Gastrocnemius medialis (tissue), 4 donors: ENCODE measurements at regions not wholly inside any gene's neighbourhood (a gene's known extent, or its start where the extent isn't known, plus 50 kb on each side); places are given as distances from the start of the nearest gene placed in this dataset.

ENCODE experiments used
- ATAC-seq, 2 donors: fragments of 150-250 bp; one replicate each; pipeline ENCODE4 v1.9.1; 2016
- DNase-seq, 2 donors: peaks; one replicate each; pipeline ENCODE4 v3.0.0-alpha.2; 2019
- H3K27ac ChIP-seq, 4 donors: fragments of 200-600 bp; sonication (generic); 1 replicate in 1 of 4; 2 replicates in 3 of 4; pipeline ENCODE4 v1.5.1; 2016 to 2018; ENCODE audit warnings: mild to moderate bottlenecking in 2 of 4, moderate library complexity in 1 of 4
- H3K27me3 ChIP-seq, 3 donors: fragments of 200-600 bp; sonication (generic) in 2 of 3; 1 replicate in 1 of 3; 2 replicates in 2 of 3; pipeline versions ENCODE4 v1.5.1 to v1.6.0; 2016 to 2019; ENCODE audit warnings: mild to moderate bottlenecking in 1 of 3, moderate library complexity in 1 of 3
- H3K36me3 ChIP-seq, 2 donors: fragments of 200-600 bp; sonication (generic) in 1 of 2; one replicate each; pipeline ENCODE4 v1.5.1; 2017 to 2018
- H3K4me1 ChIP-seq, 2 donors: fragments of 200-600 bp; sonication (generic) in 1 of 2; one replicate each; pipeline ENCODE4 v1.5.1; 2016 to 2017; ENCODE audit warnings: mild to moderate bottlenecking in 2 of 2
- H3K4me3 ChIP-seq, 4 donors: fragments of 200-600 bp; sonication (generic) in 3 of 4; 1 replicate in 1 of 4; 2 replicates in 3 of 4; pipeline ENCODE4 v1.5.1; 2016 to 2019; ENCODE audit warnings: mild to moderate bottlenecking in 2 of 4
- H3K9me3 ChIP-seq, 3 donors: fragments of 200-600 bp; sonication (generic) in 2 of 3; 1 replicate in 1 of 3; 2 replicates in 2 of 3; pipeline ENCODE4 v1.5.1; 2016 to 2019
- POLR2A ChIP-seq, 2 donors: fragments of 450-650 bp; IDR thresholded peaks; one replicate each; pipeline ENCODE4 v1.6.1; 2017; ENCODE audit warnings: antibody characterized with exemption in 2 of 2, mild to moderate bottlenecking in 2 of 2, moderate library complexity in 2 of 2
- in situ Hi-C, 4 donors: fragments of 200-750 bp; cut with MboI; loops; one replicate each; pipeline versions ENCODE4 v1.15.0 to v1.8.0; 2017; ENCODE audit warnings: low sequenced_read_pairs in 4 of 4
- intact Hi-C: fragments of 100-400 bp; cut with DNase I; formaldehyde crosslinking; loops from one replicate; pipeline ENCODE4 v1.15.1; 2023; ENCODE audit warnings: low total_unique reads
- TF ChIP-seq, protein P1 (sequence below), 5 experiments: fragments of 450-650 bp in 3 of 5; fragments of 200-600 bp in 2 of 5; sonication (generic) in 2 of 5; IDR thresholded peaks in 4 of 5; conservative IDR thresholded peaks in 1 of 5; 1 replicate in 4 of 5; 2 replicates in 1 of 5; pipeline ENCODE4 v1.5.1; 2016 to 2019; ENCODE audit warnings: antibody characterized with exemption in 5 of 5, mild to moderate bottlenecking in 3 of 5, moderate library complexity in 3 of 5

GRCh38 chr6:151681433-151682059 lies 125.9 kb upstream of the ESR1 start:
- H3K4me1 ChIP-seq, result peaks cover 0 to 8% of the 10 kb centered on the region in 2 donors
- DNase-seq (no peak), ATAC-seq (peak; percentile 42 to 45)
- H3K9me3 ChIP-seq, result no peaks in the 10 kb centered on the region
- no peaks in the 10 kb centered on the region for H3K36me3 ChIP-seq
- peak overlapping the region; percentile 24 to 58 (median 42) for H3K4me3 ChIP-seq
- in situ Hi-C loops (loop anchor here in 1 of 4 donors (10.0 to 25.0 kb wide), 2 partner anchors 443 to 581 kb away; no protein-coding TSS in a partner anchor), intact Hi-C loops (loop anchor here (5.0 kb wide), 1 partner anchor 446 kb away; no protein-coding TSS in a partner anchor)
- TF ChIP-seq, protein P1, sequence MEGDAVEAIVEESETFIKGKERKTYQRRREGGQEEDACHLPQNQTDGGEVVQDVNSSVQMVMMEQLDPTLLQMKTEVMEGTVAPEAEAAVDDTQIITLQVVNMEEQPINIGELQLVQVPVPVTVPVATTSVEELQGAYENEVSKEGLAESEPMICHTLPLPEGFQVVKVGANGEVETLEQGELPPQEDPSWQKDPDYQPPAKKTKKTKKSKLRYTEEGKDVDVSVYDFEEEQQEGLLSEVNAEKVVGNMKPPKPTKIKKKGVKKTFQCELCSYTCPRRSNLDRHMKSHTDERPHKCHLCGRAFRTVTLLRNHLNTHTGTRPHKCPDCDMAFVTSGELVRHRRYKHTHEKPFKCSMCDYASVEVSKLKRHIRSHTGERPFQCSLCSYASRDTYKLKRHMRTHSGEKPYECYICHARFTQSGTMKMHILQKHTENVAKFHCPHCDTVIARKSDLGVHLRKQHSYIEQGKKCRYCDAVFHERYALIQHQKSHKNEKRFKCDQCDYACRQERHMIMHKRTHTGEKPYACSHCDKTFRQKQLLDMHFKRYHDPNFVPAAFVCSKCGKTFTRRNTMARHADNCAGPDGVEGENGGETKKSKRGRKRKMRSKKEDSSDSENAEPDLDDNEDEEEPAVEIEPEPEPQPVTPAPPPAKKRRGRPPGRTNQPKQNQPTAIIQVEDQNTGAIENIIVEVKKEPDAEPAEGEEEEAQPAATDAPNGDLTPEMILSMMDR (IDR thresholded peaks at IDR 0.05 in 4 of 5, conservative IDR thresholded peaks at IDR 0.05 in 1 of 5), result no peak
- TF ChIP-seq POLR2A (IDR thresholded peaks at IDR 0.05), result no peak
- no peaks in the 10 kb centered on the region for H3K27me3 ChIP-seq
- H3K27ac ChIP-seq, result peak overlapping the region; percentile 36 to 55 (median 45)

DNA sequence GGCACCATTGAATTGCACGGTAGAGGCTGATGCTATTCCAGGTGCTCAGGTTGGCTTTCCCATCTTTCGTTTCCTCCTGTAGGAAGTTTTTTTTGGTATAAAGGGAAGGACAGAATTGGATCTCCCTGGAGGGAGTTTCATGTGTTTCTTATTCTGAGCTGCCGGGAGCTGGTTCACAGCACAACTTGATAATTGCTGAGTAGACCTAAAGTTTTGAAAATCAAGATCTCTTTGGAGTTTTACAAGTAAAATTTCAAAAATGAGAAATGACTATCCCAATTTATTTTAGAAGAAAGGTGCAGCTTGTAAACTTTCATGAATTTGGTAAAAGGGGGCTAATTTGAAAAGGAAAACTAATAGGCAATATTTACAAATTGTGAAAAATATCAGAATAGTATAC lies 125.2 kb upstream of the ESR1 start:
- Histone ChIP-seq H3K4me1 (peaks cover 0 to 8% of the 10 kb centered on the region in 2 donors), H3K9me3 (no peaks in the 10 kb centered on the region), H3K4me3 (peak overlapping the region in 1 of 4 donors; percentile 46), H3K27me3 (no peaks in the 10 kb centered on the region), H3K27ac (peak overlapping the region in 1 of 4 donors; percentile 46), H3K36me3 (no peaks in the 10 kb centered on the region)
- no peak for DNase-seq
- no peak for ATAC-seq
- no peak for TF ChIP-seq POLR2A (IDR thresholded peaks at IDR 0.05)
- TF ChIP-seq, protein P1 (IDR thresholded peaks at IDR 0.05 in 4 of 5, conservative IDR thresholded peaks at IDR 0.05 in 1 of 5), result no peak
- in situ Hi-C loops, result loop anchor here in 1 of 4 donors (10.0 to 25.0 kb wide), 2 partner anchors 443 to 580 kb away; no protein-coding TSS in a partner anchor
- intact Hi-C loops, result loop anchor here (5.0 kb wide), 1 partner anchor 445 kb away; no protein-coding TSS in a partner anchor

DNA sequence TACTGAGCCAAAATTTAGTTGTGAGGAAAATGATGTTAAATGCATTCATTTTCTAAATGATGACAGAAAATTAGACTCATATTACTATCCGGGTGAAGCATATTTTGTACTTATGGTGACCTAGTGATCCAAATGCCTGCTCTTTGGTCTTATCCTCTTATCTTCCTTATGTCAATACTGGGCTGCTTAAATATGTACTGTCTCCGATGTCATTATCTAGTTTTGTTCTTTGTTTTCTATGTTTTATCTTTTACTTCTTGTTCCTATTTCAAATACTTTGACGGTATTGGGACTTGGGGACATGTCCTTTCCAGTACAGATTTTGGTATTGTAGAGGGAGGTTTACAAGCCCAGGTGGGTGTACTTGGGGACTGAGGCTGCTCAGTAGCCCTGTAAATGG lies 124.6 kb upstream of the ESR1 start:
- in situ Hi-C loops, result loop anchor here in 1 of 4 donors (10.0 to 25.0 kb wide), 2 partner anchors 442 to 579 kb away; no protein-coding TSS in a partner anchor
- H3K4me3 ChIP-seq, result no peak overlapping the region
- H3K36me3 ChIP-seq, result no peaks in the 10 kb centered on the region
- no peak for DNase-seq
- H3K4me1 ChIP-seq, result peaks cover 0 to 8% of the 10 kb centered on the region in 2 donors
- TF ChIP-seq, protein P1 (IDR thresholded peaks at IDR 0.05 in 4 of 5, conservative IDR thresholded peaks at IDR 0.05 in 1 of 5), result no peak
- no peak for TF ChIP-seq POLR2A (IDR thresholded peaks at IDR 0.05)
- no peak for ATAC-seq
- H3K27me3 ChIP-seq, result no peaks in the 10 kb centered on the region
- intact Hi-C loops, result loop anchor here (5.0 kb wide), 1 partner anchor 444 kb away; no protein-coding TSS in a partner anchor
- no peaks in the 10 kb centered on the region for H3K9me3 ChIP-seq
- no peak overlapping the region for H3K27ac ChIP-seq

GRCh38 chr6:151683381-151683780 lies 124.1 kb upstream of the ESR1 start:
- DNase-seq, result no peak
- no peak for ATAC-seq
- Histone ChIP-seq H3K4me3 (no peak overlapping the region), H3K9me3 (no peaks in the 10 kb centered on the region), H3K27me3 (no peaks in the 10 kb centered on the region), H3K4me1 (peaks cover 0 to 8% of the 10 kb centered on the region in 2 donors), H3K36me3 (no peaks in the 10 kb centered on the region), H3K27ac (no peak overlapping the region)
- TF ChIP-seq POLR2A (IDR thresholded peaks at IDR 0.05), result no peak
- TF ChIP-seq, protein P1 (IDR thresholded peaks at IDR 0.05 in 4 of 5, conservative IDR thresholded peaks at IDR 0.05 in 1 of 5), result no peak
- intact Hi-C loops, result loop anchor here (5.0 kb wide), 1 partner anchor 444 kb away; no protein-coding TSS in a partner anchor
- in situ Hi-C loops, result loop anchor here in 1 of 4 donors (10.0 to 25.0 kb wide), 2 partner anchors 441 to 579 kb away; no protein-coding TSS in a partner anchor
